ENCODE measurements at regions not wholly inside any gene's neighbourhood (a gene's known extent, or its start where the extent isn't known, plus 50 kb on each side); places are given as distances from the start of the nearest gene placed in this dataset.

DNA sequence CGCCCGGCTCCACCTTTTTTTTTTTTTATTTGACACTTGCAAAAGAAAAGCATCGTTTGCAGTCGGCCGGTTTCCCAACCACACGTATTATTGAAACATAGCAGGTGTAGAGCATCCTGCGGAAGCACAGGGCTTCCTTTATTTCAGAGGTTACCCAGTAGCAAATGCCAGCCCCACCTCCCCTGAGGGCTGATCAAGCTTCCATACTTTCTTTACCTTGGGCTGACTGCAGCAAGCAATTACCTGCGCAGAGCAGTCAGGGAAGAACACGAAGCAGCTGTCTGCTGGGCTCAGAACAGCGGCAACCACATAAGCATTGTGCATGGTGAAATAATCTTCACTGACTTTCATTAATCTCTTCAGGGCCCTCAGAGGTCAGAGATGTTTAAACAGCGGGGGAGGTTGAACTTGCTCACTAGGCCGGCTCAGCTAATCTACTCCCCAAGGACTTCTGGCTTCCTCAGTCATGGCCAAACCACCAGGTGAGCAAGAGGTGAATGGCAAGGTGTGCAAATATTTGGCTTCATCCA, 784.7 kb upstream of the AUTS2 start:
- TF ChIP-seq, protein P1, sequence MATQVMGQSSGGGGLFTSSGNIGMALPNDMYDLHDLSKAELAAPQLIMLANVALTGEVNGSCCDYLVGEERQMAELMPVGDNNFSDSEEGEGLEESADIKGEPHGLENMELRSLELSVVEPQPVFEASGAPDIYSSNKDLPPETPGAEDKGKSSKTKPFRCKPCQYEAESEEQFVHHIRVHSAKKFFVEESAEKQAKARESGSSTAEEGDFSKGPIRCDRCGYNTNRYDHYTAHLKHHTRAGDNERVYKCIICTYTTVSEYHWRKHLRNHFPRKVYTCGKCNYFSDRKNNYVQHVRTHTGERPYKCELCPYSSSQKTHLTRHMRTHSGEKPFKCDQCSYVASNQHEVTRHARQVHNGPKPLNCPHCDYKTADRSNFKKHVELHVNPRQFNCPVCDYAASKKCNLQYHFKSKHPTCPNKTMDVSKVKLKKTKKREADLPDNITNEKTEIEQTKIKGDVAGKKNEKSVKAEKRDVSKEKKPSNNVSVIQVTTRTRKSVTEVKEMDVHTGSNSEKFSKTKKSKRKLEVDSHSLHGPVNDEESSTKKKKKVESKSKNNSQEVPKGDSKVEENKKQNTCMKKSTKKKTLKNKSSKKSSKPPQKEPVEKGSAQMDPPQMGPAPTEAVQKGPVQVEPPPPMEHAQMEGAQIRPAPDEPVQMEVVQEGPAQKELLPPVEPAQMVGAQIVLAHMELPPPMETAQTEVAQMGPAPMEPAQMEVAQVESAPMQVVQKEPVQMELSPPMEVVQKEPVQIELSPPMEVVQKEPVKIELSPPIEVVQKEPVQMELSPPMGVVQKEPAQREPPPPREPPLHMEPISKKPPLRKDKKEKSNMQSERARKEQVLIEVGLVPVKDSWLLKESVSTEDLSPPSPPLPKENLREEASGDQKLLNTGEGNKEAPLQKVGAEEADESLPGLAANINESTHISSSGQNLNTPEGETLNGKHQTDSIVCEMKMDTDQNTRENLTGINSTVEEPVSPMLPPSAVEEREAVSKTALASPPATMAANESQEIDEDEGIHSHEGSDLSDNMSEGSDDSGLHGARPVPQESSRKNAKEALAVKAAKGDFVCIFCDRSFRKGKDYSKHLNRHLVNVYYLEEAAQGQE (IDR thresholded peaks at IDR 0.05), result no peak
- TF ChIP-seq RAD21 (IDR thresholded peaks at IDR 0.05) (no peak), TAF1 (conservative IDR thresholded peaks at IDR 0.05) (no peak), JUND (IDR thresholded peaks at IDR 0.05) (no peak), HNF4G (IDR thresholded peaks at IDR 0.05) (no peak), GABPA (IDR thresholded peaks at IDR 0.05 in 1 of 2, conservative IDR thresholded peaks at IDR 0.05 in 1 of 2) (no peak), FOXA1 (IDR thresholded peaks at IDR 0.05) (no peak)
- TF ChIP-seq, protein P2, sequence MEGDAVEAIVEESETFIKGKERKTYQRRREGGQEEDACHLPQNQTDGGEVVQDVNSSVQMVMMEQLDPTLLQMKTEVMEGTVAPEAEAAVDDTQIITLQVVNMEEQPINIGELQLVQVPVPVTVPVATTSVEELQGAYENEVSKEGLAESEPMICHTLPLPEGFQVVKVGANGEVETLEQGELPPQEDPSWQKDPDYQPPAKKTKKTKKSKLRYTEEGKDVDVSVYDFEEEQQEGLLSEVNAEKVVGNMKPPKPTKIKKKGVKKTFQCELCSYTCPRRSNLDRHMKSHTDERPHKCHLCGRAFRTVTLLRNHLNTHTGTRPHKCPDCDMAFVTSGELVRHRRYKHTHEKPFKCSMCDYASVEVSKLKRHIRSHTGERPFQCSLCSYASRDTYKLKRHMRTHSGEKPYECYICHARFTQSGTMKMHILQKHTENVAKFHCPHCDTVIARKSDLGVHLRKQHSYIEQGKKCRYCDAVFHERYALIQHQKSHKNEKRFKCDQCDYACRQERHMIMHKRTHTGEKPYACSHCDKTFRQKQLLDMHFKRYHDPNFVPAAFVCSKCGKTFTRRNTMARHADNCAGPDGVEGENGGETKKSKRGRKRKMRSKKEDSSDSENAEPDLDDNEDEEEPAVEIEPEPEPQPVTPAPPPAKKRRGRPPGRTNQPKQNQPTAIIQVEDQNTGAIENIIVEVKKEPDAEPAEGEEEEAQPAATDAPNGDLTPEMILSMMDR (IDR thresholded peaks at IDR 0.05; ENCODE audit: low read depth, low read length, missing input control), result no peak
- TF ChIP-seq, protein P3, sequence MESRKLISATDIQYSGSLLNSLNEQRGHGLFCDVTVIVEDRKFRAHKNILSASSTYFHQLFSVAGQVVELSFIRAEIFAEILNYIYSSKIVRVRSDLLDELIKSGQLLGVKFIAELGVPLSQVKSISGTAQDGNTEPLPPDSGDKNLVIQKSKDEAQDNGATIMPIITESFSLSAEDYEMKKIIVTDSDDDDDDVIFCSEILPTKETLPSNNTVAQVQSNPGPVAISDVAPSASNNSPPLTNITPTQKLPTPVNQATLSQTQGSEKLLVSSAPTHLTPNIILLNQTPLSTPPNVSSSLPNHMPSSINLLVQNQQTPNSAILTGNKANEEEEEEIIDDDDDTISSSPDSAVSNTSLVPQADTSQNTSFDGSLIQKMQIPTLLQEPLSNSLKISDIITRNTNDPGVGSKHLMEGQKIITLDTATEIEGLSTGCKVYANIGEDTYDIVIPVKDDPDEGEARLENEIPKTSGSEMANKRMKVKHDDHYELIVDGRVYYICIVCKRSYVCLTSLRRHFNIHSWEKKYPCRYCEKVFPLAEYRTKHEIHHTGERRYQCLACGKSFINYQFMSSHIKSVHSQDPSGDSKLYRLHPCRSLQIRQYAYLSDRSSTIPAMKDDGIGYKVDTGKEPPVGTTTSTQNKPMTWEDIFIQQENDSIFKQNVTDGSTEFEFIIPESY (IDR thresholded peaks at IDR 0.05), result no peak
- TF ChIP-seq, protein P4, sequence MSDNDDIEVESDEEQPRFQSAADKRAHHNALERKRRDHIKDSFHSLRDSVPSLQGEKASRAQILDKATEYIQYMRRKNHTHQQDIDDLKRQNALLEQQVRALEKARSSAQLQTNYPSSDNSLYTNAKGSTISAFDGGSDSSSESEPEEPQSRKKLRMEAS (IDR thresholded peaks at IDR 0.05), result no peak
